ENCODE measurements at regions not wholly inside any gene's neighbourhood (a gene's known extent, or its start where the extent isn't known, plus 50 kb on each side); places are given as distances from the start of the nearest gene placed in this dataset.
A peak's percentile ranks its signal among the peaks of the same experiment; 100 is the strongest.

DNA sequence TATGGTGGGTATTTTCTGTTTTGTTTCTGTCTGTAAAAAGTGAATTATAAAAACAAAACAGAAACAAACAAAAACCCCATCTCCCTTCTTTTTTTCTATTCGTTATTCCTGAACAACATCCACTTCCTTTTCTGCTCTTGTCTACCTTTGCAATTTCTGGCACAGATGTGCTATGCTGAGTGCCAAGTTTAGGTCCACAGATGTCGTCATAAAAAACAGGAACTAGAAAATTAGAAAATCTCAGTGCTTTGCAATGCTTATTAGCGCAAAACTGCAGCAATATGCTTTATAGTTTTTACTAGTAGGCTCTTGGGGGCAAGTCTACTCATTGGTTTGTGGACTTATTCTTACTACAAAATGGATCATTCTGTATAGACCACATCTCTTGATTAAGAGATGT, 94.2 kb upstream of the PRKCQ start:
- H3K4me1 Mint-ChIP-seq (ENCODE audit: low read depth), result peaks cover 7% of the 10 kb centered on the region
- H3K27me3 Mint-ChIP-seq (ENCODE audit: low read depth), result peaks cover 51% of the 10 kb centered on the region
- no peaks in the 10 kb centered on the region for H3K36me3 Mint-ChIP-seq (ENCODE audit: low read depth)
- H3K9me3 Mint-ChIP-seq, result no peaks in the 10 kb centered on the region
- H3K4me3 Mint-ChIP-seq, result no peak overlapping the region
- H3K27ac Mint-ChIP-seq, result no peak overlapping the region

GRCh38 chr10:6671976-6672375, 91.9 kb upstream of the PRKCQ start:
- H3K36me3 Mint-ChIP-seq (ENCODE audit: low read depth), result no peaks in the 10 kb centered on the region
- no peak overlapping the region for H3K27ac Mint-ChIP-seq

GRCh38 chr10:6669269-6669859, 89.3 kb upstream of the PRKCQ start:
- H3K4me1 Mint-ChIP-seq (ENCODE audit: low read depth), result peaks cover 26% of the 10 kb centered on the region
- no peak overlapping the region for H3K27ac Mint-ChIP-seq
- no peak overlapping the region for H3K4me3 Mint-ChIP-seq
- no peaks in the 10 kb centered on the region for H3K36me3 Mint-ChIP-seq (ENCODE audit: low read depth)
- peaks cover 25% of the 10 kb centered on the region for H3K27me3 Mint-ChIP-seq (ENCODE audit: low read depth)
- H3K9me3 Mint-ChIP-seq, result no peaks in the 10 kb centered on the region

More at GRCh38 chr10:6671976-6672375, 91.9 kb upstream of the PRKCQ start:
- Mint-ChIP-seq H3K27me3 (ENCODE audit: low read depth) (peaks cover 42% of the 10 kb centered on the region), H3K4me3 (no peak overlapping the region), H3K9me3 (no peaks in the 10 kb centered on the region), H3K4me1 (ENCODE audit: low read depth) (peaks cover 14% of the 10 kb centered on the region)

DNA sequence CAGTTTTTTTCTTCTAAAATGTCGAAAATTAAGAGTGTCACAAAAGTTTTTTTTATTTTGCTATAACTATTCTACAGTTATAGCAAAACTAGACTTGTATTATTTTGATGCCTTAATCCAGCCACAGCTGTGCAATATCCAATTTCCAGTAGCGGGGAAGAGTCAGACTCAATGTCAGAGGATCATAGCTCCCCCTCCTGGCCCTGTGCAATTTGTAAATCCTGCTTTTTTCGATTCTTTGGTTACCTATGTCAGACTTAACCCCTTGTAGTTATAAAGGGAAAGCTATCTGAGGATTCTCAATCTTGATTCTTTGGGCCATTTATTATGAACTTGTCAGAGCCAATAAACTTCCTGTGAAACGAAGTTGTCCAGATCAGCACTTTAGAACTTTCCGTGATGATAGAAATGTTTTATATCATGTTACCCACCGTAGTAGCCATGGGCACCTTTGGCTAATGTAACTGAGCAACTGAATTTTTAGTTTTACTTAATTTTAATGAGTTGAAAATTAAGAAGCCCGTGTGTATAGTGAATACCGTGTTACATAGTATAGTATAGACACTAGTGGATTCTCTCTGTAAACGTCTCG, 87.7 kb upstream of the PRKCQ start:
- H3K4me3 Mint-ChIP-seq, result no peak overlapping the region
- peaks cover 26% of the 10 kb centered on the region for H3K4me1 Mint-ChIP-seq (ENCODE audit: low read depth)
- H3K9me3 Mint-ChIP-seq, result no peaks in the 10 kb centered on the region
- no peaks in the 10 kb centered on the region for H3K36me3 Mint-ChIP-seq (ENCODE audit: low read depth)
- peak overlapping the region; percentile 4 for H3K27ac Mint-ChIP-seq
- peaks cover 16% of the 10 kb centered on the region for H3K27me3 Mint-ChIP-seq (ENCODE audit: low read depth)

- H3K36me3 Mint-ChIP-seq (ENCODE audit: low read depth), result peaks cover 2% of the 10 kb centered on the region
- no peak overlapping the region for H3K27ac Mint-ChIP-seq
- no peak overlapping the region for H3K4me3 Mint-ChIP-seq
- peaks cover 26% of the 10 kb centered on the region for H3K4me1 Mint-ChIP-seq (ENCODE audit: low read depth)
- H3K9me3 Mint-ChIP-seq, result no peaks in the 10 kb centered on the region
- peaks cover 16% of the 10 kb centered on the region for H3K27me3 Mint-ChIP-seq (ENCODE audit: low read depth)
These were observed 87.1 kb upstream of the PRKCQ start for GRCh38 chr10:6667150-6667549.

- Mint-ChIP-seq H3K27ac (peak overlapping the region; percentile 50), H3K4me3 (peak overlapping the region; percentile 39), H3K9me3 (no peaks in the 10 kb centered on the region)
These were observed 85.8 kb upstream of the PRKCQ start for GRCh38 chr10:6665847-6666246.

GRCh38 chr10:6660460-6660859, 80.4 kb upstream of the PRKCQ start:
- Mint-ChIP-seq H3K9me3 (no peaks in the 10 kb centered on the region), H3K27me3 (ENCODE audit: low read depth) (peaks cover 14% of the 10 kb centered on the region), H3K27ac (no peak overlapping the region), H3K4me3 (no peak overlapping the region), H3K36me3 (ENCODE audit: low read depth) (peaks cover 2% of the 10 kb centered on the region), H3K4me1 (ENCODE audit: low read depth) (peaks cover 11% of the 10 kb centered on the region)

More at GRCh38 chr10:6665847-6666246, 85.8 kb upstream of the PRKCQ start:
- Mint-ChIP-seq H3K27me3 (ENCODE audit: low read depth) (peaks cover 16% of the 10 kb centered on the region), H3K4me1 (ENCODE audit: low read depth) (peaks cover 26% of the 10 kb centered on the region), H3K36me3 (ENCODE audit: low read depth) (peaks cover 2% of the 10 kb centered on the region)

GRCh38 chr10:6659451-6659850, 79.4 kb upstream of the PRKCQ start:
- Mint-ChIP-seq H3K27me3 (ENCODE audit: low read depth) (peaks cover 14% of the 10 kb centered on the region), H3K4me1 (ENCODE audit: low read depth) (peaks cover 12% of the 10 kb centered on the region), H3K27ac (no peak overlapping the region), H3K4me3 (no peak overlapping the region), H3K36me3 (ENCODE audit: low read depth) (peaks cover 2% of the 10 kb centered on the region), H3K9me3 (no peaks in the 10 kb centered on the region)

DNA sequence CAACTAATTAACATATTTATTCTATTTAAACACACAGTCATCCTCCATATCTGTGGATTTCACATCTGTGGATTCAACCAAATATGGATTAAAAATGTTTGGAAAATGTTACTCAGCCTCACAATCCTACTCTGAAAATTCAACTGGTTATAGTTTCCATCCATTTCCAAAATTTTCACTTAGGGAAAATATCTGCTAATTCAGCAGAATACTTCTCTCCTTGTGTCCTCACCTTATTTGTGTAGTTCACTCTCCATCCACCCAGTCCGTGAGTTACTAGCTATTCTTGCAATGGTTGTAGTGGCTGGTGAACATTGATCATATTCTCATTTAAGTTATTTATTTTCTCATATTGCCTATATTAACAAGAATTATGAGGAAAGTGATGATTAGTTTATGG, 77.6 kb upstream of the PRKCQ start:
- no peak overlapping the region for H3K27ac Mint-ChIP-seq
- peaks cover 2% of the 10 kb centered on the region for H3K36me3 Mint-ChIP-seq (ENCODE audit: low read depth)
- H3K4me1 Mint-ChIP-seq (ENCODE audit: low read depth), result peaks cover 18% of the 10 kb centered on the region
- H3K9me3 Mint-ChIP-seq, result no peaks in the 10 kb centered on the region
- H3K4me3 Mint-ChIP-seq, result no peak overlapping the region
- peaks cover 23% of the 10 kb centered on the region for H3K27me3 Mint-ChIP-seq (ENCODE audit: low read depth)

DNA sequence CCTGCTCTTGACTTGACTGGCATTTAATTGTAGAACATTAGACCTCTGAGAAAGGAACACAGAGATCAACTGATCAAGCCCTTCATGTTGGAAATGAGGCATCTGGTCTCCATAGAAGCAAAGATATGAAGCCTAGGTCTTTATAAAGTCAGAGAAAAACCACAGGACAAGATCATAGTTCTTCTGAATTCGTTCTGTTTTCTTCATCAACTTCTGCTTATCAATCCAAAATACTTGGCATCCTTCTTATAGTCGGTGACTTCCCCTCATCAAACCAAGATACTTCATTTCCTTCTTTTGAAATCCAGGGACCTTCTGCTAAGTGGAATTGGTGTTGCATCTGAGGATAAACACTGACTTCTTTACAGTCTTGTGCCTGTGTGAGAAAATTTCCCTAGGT, 77.1 kb upstream of the PRKCQ start:
- peaks cover 18% of the 10 kb centered on the region for H3K4me1 Mint-ChIP-seq (ENCODE audit: low read depth)
- H3K27me3 Mint-ChIP-seq (ENCODE audit: low read depth), result peaks cover 23% of the 10 kb centered on the region
- no peak overlapping the region for H3K27ac Mint-ChIP-seq
- no peaks in the 10 kb centered on the region for H3K36me3 Mint-ChIP-seq (ENCODE audit: low read depth)
- H3K4me3 Mint-ChIP-seq, result no peak overlapping the region
- H3K9me3 Mint-ChIP-seq, result no peaks in the 10 kb centered on the region

DNA sequence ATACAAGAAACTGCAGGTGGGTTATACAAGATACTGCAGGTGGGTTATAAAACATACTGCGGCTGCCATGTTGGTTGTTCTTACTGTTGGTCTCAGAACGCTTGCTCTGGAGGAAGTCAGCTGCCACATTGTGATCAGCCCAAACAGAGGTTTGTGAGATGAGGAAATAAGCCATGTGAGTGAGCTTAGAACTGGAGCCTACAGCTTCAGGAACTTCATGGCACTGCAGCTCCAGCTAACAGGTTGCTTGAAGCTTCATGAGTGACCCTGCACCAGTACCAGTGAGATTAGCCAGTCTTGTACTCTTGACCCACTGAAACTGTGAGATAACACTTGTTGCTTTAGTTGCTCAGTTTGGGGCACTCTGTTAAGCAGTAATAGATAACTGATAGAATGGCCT, 74.5 kb upstream of the PRKCQ start:
- Mint-ChIP-seq H3K4me3 (no peak overlapping the region), H3K36me3 (ENCODE audit: low read depth) (no peaks in the 10 kb centered on the region), H3K27me3 (ENCODE audit: low read depth) (peaks cover 23% of the 10 kb centered on the region), H3K4me1 (ENCODE audit: low read depth) (peaks cover 21% of the 10 kb centered on the region), H3K27ac (no peak overlapping the region), H3K9me3 (no peaks in the 10 kb centered on the region)

DNA sequence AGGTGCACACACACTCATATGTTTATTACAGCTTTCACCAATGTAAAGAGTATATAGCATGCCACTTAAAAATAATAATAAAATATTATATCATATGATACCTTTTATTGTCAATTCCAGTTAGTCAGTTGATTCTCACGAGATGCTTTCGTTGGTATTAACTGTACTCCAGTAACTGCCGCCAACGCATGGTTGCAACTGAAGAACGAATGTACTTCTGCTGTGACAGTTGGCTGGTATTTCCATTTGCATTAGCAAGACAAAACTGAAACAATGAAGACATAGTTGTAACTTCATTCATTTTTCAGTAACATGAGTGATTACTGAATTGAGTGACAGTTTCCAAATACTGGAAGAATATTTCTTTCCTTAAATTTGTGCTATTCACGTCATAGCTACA, 70.5 kb upstream of the PRKCQ start:
- Mint-ChIP-seq H3K4me3 (no peak overlapping the region), H3K36me3 (ENCODE audit: low read depth) (peaks cover 2% of the 10 kb centered on the region), H3K27ac (no peak overlapping the region), H3K27me3 (ENCODE audit: low read depth) (peaks cover 9% of the 10 kb centered on the region), H3K9me3 (no peaks in the 10 kb centered on the region), H3K4me1 (ENCODE audit: low read depth) (peaks cover 29% of the 10 kb centered on the region)

- Mint-ChIP-seq H3K4me1 (ENCODE audit: low read depth) (peaks cover 35% of the 10 kb centered on the region), H3K36me3 (ENCODE audit: low read depth) (peaks cover 2% of the 10 kb centered on the region), H3K27ac (no peak overlapping the region), H3K4me3 (no peak overlapping the region), H3K27me3 (ENCODE audit: low read depth) (peaks cover 9% of the 10 kb centered on the region), H3K9me3 (no peaks in the 10 kb centered on the region)
These were observed 69.8 kb upstream of the PRKCQ start for GRCh38 chr10:6649903-6650302.

- Mint-ChIP-seq H3K27me3 (ENCODE audit: low read depth) (peaks cover 9% of the 10 kb centered on the region), H3K36me3 (ENCODE audit: low read depth) (peaks cover 2% of the 10 kb centered on the region), H3K4me3 (no peak overlapping the region), H3K27ac (no peak overlapping the region), H3K9me3 (no peaks in the 10 kb centered on the region), H3K4me1 (ENCODE audit: low read depth) (peaks cover 37% of the 10 kb centered on the region)
These were observed 69.0 kb upstream of the PRKCQ start for GRCh38 chr10:6648894-6649720.
